BLaER1 (cell line): ENCODE measurements at regions not wholly inside any gene's neighbourhood (a gene's known extent, or its start where the extent isn't known, plus 50 kb on each side); places are given as distances from the start of the nearest gene placed in this dataset.

ENCODE experiments used
- H3K27ac ChIP-seq: shearing (Covaris generic); formaldehyde crosslinking; 2 replicates; pipeline ENCODE4 v1.8.1; 2022
- H3K27me3 ChIP-seq: shearing (Covaris generic); formaldehyde crosslinking; 2 replicates; pipeline ENCODE4 v1.8.1; 2022
- H3K36me3 ChIP-seq: shearing (Covaris generic); formaldehyde crosslinking; 2 replicates; pipeline ENCODE4 v1.8.1; 2022
- H3K4me1 ChIP-seq: shearing (Covaris generic); formaldehyde crosslinking; 2 replicates; pipeline ENCODE4 v1.8.1; 2022
- H3K4me2 ChIP-seq: shearing (Covaris generic); formaldehyde crosslinking; 2 replicates; pipeline ENCODE4 v1.8.1; 2022
- H3K4me3 ChIP-seq: shearing (Covaris generic); formaldehyde crosslinking; 2 replicates; pipeline ENCODE4 v1.8.1; 2022
- H3K9ac ChIP-seq: shearing (Covaris generic); formaldehyde crosslinking; 2 replicates; pipeline ENCODE4 v1.8.1; 2022
- H3K9me3 ChIP-seq: shearing (Covaris generic); formaldehyde crosslinking; 2 replicates; pipeline ENCODE4 v1.8.1; 2022
- H4K20me1 ChIP-seq: shearing (Covaris generic); formaldehyde crosslinking; 2 replicates; pipeline ENCODE4 v1.8.1; 2022
- Cebpa-rat ChIP-seq: shearing (Covaris generic); IDR thresholded peaks from 2 replicates; pipeline ENCODE4 v1.8.1; 2022

DNA sequence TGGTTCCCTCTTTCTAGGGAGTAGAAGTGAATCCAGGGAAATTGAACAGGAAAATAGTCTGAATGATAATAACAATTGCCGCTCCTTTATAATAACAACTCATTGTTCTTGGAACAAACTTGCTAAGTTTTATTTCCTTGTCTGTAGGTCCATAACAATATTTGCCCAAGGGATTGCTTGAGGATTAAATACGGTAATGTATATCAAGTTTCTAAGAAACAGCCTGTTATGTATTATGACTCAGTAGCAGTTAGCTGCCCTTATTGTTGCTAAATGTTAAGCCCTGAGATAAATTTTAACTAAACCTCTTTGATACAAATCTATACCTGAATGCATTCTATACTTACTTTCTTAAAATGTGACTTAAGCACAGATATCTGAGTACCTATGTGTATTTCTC lies 215.9 kb upstream of the AADAT start:
- no peaks in the 10 kb centered on the region for H3K27me3 ChIP-seq
- no peak overlapping the region for H3K4me3 ChIP-seq
- H3K27ac ChIP-seq: no peak overlapping the region
- no peak overlapping the region for H3K4me2 ChIP-seq
- H3K4me1 ChIP-seq: no peaks in the 10 kb centered on the region
- TF ChIP-seq Cebpa-rat: no peak
- H3K9ac ChIP-seq: no peak overlapping the region
- no peaks in the 10 kb centered on the region for H4K20me1 ChIP-seq
- H3K9me3 ChIP-seq: no peaks in the 10 kb centered on the region
- H3K36me3 ChIP-seq: no peaks in the 10 kb centered on the region

DNA sequence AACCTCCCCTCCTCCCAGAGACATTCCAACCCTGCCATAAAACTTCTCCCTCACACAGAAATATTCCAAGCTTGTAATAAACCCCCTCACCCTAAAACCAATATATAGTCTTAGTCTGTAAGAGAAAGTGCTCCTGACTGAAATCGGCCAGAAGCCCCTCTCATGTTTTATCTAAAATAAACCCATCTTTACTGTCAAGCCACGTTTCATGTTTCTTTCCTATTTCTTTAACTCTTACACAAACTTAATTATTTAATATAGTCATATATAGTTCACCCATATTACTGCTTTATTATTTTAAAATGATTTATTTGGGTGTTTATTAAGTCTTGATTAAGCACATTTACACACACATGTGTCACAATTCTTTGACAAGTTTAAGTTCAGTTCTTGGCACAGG lies 191.3 kb upstream of the AADAT start:
- H4K20me1 ChIP-seq: no peaks in the 10 kb centered on the region
- H3K4me3 ChIP-seq: no peak overlapping the region
- H3K9ac ChIP-seq: no peak overlapping the region
- H3K4me1 ChIP-seq: no peaks in the 10 kb centered on the region
- H3K36me3 ChIP-seq: no peaks in the 10 kb centered on the region
- no peaks in the 10 kb centered on the region for H3K27me3 ChIP-seq
- H3K9me3 ChIP-seq: peaks cover 6% of the 10 kb centered on the region; the same call in 1 of the 2 replicates
- H3K27ac ChIP-seq: no peak overlapping the region
- H3K4me2 ChIP-seq: no peak overlapping the region
- TF ChIP-seq Cebpa-rat: no peak

DNA sequence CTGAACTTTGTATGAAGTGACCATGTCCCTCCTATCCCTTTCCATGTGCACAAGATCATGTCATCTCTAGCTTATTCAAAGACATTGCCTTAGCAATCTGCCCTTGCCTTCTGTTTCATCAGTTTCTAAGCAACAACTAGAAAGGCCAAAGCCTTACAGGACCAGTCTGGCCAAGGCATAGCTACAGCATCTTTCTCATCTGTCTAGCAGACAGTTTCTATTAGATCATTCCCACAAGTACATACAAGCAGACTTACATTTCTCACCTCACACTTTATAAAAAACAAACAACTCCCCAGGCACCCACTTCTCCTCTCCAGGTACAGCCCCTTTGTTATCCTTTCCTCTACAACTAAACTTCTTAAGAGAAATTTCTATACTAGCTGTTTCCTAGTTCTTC lies 188.7 kb upstream of the AADAT start:
- Histone ChIP-seq H3K9ac (no peak overlapping the region), H3K4me1 (no peaks in the 10 kb centered on the region), H3K36me3 (no peaks in the 10 kb centered on the region), H3K27me3 (no peaks in the 10 kb centered on the region), H3K9me3 (peaks cover 6% of the 10 kb centered on the region; the same call in 1 of the 2 replicates), H3K27ac (no peak overlapping the region), H3K4me2 (no peak overlapping the region), H4K20me1 (no peaks in the 10 kb centered on the region), H3K4me3 (no peak overlapping the region)
- TF ChIP-seq Cebpa-rat: no peak

GRCh38 chr4:170274616-170275015 lies 184.9 kb upstream of the AADAT start:
- Histone ChIP-seq H3K4me1 (no peaks in the 10 kb centered on the region), H3K4me2 (no peak overlapping the region), H3K9ac (no peak overlapping the region), H3K4me3 (no peak overlapping the region), H3K27ac (no peak overlapping the region), H3K36me3 (no peaks in the 10 kb centered on the region), H3K27me3 (no peaks in the 10 kb centered on the region), H4K20me1 (no peaks in the 10 kb centered on the region), H3K9me3 (no peaks in the 10 kb centered on the region)
- no peak for TF ChIP-seq Cebpa-rat

DNA sequence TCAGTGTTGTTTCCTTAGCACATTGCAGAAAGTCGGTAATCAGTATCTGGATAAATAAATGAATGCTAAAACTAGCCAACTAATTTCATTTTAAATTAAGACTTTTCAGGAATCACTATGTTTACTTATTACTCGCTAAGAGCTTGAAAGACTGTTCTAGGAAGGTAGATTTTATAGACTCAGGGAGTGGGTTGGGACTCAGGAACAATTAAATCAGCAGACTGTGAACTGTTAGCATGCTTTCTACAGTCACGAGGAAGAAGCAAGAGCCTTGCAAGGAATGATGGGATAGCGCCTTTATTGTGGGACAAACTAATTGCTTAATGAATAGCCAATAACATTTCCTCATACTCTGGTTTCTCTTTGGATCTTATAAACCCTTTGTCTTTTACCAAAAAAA lies 183.2 kb upstream of the AADAT start:
- Histone ChIP-seq H3K9me3 (no peaks in the 10 kb centered on the region), H3K4me1 (no peaks in the 10 kb centered on the region), H3K27me3 (no peaks in the 10 kb centered on the region), H4K20me1 (no peaks in the 10 kb centered on the region), H3K4me3 (no peak overlapping the region), H3K27ac (no peak overlapping the region), H3K9ac (no peak overlapping the region), H3K36me3 (no peaks in the 10 kb centered on the region), H3K4me2 (no peak overlapping the region)
- no peak for TF ChIP-seq Cebpa-rat

DNA sequence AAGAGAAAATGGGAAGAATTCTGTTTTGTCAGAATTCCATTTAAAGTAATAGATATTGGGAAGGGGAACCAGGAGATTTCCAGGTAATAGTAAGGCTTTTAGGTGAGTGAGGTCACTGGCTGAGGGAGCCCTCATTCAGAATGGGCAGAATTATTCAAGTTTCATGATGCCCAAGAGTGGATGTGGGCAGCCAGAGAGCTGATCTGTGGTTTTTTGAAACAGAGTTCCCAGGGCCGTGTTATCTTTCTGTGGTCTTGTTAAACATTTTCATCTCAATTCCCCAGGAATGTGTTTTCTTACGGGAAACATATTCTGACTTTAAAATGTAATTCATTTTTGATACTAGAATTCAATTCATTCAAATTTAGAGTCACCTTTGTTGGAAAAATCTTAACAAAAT lies 182.0 kb upstream of the AADAT start:
- Histone ChIP-seq H3K4me1 (no peaks in the 10 kb centered on the region), H3K9me3 (no peaks in the 10 kb centered on the region), H3K4me2 (no peak overlapping the region), H3K27me3 (no peaks in the 10 kb centered on the region), H3K4me3 (no peak overlapping the region), H3K9ac (no peak overlapping the region), H3K27ac (no peak overlapping the region), H3K36me3 (no peaks in the 10 kb centered on the region), H4K20me1 (no peaks in the 10 kb centered on the region)
- TF ChIP-seq Cebpa-rat: no peak

- H3K27me3 ChIP-seq: no peaks in the 10 kb centered on the region
- H3K36me3 ChIP-seq: no peaks in the 10 kb centered on the region
- H3K27ac ChIP-seq: no peak overlapping the region
- no peak overlapping the region for H3K4me2 ChIP-seq
- no peaks in the 10 kb centered on the region for H3K4me1 ChIP-seq
- TF ChIP-seq Cebpa-rat: no peak
- H4K20me1 ChIP-seq: no peaks in the 10 kb centered on the region
- no peak overlapping the region for H3K4me3 ChIP-seq
- no peaks in the 10 kb centered on the region for H3K9me3 ChIP-seq
- H3K9ac ChIP-seq: no peak overlapping the region
These were observed 180.9 kb upstream of the AADAT start for GRCh38 chr4:170270628-170271027.

DNA sequence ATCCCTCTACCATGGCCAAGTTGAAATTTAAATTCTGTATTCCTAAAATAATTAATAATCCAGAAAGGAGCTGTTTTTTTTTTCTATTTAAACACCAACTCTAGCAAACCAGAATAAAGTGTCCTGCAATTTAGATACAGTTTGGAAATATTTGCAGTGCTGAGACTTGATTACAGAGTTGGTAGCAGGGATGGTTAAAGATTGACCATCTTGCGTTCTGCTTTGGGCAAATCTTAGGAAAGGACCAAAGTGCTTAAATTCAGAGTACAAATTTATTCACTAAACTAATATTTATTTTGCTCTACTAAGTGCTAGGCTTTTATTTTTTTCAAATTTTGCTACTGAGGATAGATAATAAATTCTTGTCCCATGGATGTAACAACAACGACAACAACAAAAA lies 180.2 kb upstream of the AADAT start:
- TF ChIP-seq Cebpa-rat: no peak
- Histone ChIP-seq H4K20me1 (no peaks in the 10 kb centered on the region), H3K27ac (no peak overlapping the region), H3K27me3 (no peaks in the 10 kb centered on the region), H3K4me3 (no peak overlapping the region), H3K36me3 (no peaks in the 10 kb centered on the region), H3K9me3 (no peaks in the 10 kb centered on the region), H3K4me1 (no peaks in the 10 kb centered on the region), H3K4me2 (no peak overlapping the region), H3K9ac (no peak overlapping the region)

GRCh38 chr4:170259631-170260153 lies 169.9 kb upstream of the AADAT start:
- no peak for TF ChIP-seq Cebpa-rat

DNA sequence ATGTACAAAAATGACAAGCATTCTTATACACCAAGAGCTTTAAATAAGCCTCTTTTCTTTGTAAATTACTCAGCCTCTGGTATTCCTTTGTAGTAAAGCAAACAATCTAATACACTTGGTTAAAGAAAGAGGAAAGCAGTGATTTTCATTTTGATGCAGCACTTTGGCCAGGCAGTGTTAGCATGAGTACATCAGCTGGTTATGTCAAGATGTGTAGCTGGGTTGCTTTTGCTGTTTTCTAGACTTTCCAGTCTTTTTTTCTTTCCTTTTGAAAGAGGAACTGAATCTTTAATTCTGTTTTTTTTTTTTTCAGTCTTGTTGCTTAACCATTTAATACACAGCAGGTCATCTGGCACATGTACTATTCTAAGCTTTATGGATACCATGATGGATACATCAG lies 167.1 kb upstream of the AADAT start:
- TF ChIP-seq Cebpa-rat: no peak
- Histone ChIP-seq H3K4me1 (no peaks in the 10 kb centered on the region), H3K27me3 (no peaks in the 10 kb centered on the region), H3K27ac (no peak overlapping the region), H3K9ac (no peak overlapping the region), H3K36me3 (no peaks in the 10 kb centered on the region), H4K20me1 (no peaks in the 10 kb centered on the region), H3K4me3 (no peak overlapping the region), H3K4me2 (no peak overlapping the region), H3K9me3 (no peaks in the 10 kb centered on the region)

More at GRCh38 chr4:170259631-170260153, 169.9 kb upstream of the AADAT start:
- no peaks in the 10 kb centered on the region for H3K36me3 ChIP-seq
- H3K4me2 ChIP-seq: no peak overlapping the region
- H3K9me3 ChIP-seq: no peaks in the 10 kb centered on the region
- H3K27me3 ChIP-seq: no peaks in the 10 kb centered on the region
- no peak overlapping the region for H3K4me3 ChIP-seq
- H3K4me1 ChIP-seq: no peaks in the 10 kb centered on the region
- no peak overlapping the region for H3K9ac ChIP-seq
- no peaks in the 10 kb centered on the region for H4K20me1 ChIP-seq
- no peak overlapping the region for H3K27ac ChIP-seq

- Histone ChIP-seq H3K9ac (no peak overlapping the region), H3K36me3 (no peaks in the 10 kb centered on the region), H3K4me1 (no peaks in the 10 kb centered on the region), H3K27me3 (no peaks in the 10 kb centered on the region), H3K27ac (no peak overlapping the region), H3K4me3 (no peak overlapping the region), H4K20me1 (no peaks in the 10 kb centered on the region), H3K4me2 (no peak overlapping the region), H3K9me3 (no peaks in the 10 kb centered on the region)
- no peak for TF ChIP-seq Cebpa-rat
These were observed 158.8 kb upstream of the AADAT start for GRCh38 chr4:170248576-170248975.
